GM19372 (cell line): ENCODE measurements at regions not wholly inside any gene's neighbourhood (a gene's known extent, or its start where the extent isn't known, plus 50 kb on each side); places are given as distances from the start of the nearest gene placed in this dataset.

ENCODE experiments used
- ATAC-seq: cut with Tn5 transposase; IDR thresholded peaks from one replicate; pipeline ENCODE4 v1.9.1; 2021; ENCODE audit warnings: mild to moderate bottlenecking, low read depth, moderate library complexity; ENCODE audit not compliant: unreplicated experiment

DNA sequence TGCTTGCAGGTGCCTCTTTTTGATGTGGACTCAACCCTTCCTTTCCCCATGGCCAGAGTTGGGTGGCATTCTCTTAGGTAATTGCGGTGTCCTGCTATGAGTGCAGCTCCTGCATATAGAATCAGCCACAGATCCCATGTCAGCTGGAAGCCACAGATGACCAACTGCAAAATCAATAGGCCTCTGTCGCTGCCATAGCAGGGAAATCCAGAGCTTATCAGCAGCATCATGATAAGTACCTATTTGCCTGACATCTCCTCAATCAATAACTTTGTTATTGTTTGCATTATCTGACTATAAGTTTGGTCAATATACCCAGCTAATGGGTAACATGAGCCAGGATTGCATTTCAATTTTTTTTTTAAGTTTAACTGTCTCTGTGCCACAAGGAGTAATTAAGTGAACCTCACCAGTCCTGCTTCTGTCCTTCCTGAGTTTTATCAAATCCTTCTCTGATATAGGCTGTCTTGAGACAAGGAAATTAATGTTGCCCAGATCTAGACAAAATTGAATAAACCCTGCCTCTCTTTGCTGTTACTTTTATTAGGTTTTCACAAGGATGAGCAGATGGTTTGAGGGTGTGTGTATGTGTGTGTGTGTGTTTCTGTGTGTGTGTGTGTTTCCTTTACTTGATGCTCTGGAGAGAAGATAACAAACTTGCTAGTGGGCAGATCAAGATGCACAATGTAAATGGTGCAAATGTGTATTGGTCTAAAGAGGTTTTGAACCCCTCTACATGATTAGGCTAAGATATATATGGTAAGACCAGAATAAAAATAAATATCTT, 59.6 kb upstream of the CREB1 start:
- ATAC-seq: no peak

- no peak for ATAC-seq
Observed at GRCh38 chr2:207471261-207471660, 58.5 kb upstream of the CREB1 start.

DNA sequence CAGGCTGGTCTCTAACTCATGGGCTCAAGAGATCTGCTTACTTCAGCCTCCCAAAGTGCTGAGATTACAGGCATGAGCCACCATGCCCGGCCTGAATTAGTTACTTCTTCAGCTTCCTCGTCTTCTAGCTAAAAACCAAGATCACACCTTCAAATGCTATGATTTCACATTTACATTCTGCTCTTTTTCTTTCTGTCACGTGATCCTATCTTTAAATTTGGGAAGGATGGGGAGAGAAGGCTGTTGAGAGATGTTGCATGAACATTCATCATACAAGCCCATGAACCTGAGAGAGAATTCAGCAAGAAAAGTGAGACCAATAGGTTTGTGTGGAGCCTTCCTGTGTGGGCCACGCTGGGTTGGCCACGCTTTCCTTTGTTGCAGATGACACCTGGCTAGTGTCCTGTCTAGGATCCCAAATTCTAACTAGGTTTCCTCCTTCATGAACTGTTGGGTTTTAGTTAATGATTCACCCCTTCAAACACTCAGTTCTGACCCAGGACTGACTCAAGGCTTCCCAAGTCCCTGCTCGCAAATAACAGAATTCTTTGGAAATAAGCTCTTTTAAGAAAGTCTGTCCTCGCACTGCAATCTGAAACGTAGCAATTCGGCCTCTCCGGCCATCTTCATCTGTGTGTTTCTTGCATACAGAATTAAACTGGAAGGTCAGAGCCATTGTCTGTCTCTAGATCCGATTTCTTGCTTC, 57.3 kb upstream of the CREB1 start:
- no peak for ATAC-seq

- no peak for ATAC-seq
Observed at GRCh38 chr2:207473049-207473930, 56.5 kb upstream of the CREB1 start.

DNA sequence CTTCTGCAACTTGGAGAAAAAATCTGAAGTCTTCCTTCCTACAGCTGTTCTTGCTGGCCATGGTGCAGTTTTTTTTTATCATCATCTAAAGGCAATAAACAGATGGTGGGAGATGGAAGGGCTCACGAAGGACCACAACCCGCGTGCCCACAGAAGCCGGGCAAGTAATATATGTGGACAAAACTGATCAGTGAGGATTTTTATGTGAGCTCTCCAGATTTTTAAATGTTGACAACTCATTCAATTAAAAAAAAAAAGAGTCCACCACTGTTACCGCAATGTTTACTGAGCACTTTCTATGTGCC, 55.9 kb upstream of the CREB1 start:
- ATAC-seq: no peak

GRCh38 chr2:207474863-207475485, 54.8 kb upstream of the CREB1 start:
- ATAC-seq: no peak

DNA sequence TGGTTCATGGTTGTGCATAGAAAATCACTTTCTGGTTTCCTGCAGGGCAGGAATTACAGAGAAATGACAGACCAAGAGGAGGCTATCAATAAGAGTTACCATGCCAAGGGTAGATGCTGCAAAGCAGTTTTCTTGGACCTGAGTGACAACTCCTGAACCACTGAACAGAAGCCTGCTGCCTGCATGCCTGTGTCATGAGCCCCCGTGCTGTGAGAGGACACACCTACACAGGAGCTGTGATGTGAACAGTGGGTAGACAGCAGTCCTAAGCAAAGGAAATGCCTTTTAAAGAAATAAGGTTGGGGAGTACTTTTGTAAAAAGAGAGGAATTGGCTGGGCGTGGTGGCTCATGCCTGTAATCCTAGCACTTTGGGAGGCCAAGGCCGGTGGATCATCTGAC, 54.2 kb upstream of the CREB1 start:
- no peak for ATAC-seq

DNA sequence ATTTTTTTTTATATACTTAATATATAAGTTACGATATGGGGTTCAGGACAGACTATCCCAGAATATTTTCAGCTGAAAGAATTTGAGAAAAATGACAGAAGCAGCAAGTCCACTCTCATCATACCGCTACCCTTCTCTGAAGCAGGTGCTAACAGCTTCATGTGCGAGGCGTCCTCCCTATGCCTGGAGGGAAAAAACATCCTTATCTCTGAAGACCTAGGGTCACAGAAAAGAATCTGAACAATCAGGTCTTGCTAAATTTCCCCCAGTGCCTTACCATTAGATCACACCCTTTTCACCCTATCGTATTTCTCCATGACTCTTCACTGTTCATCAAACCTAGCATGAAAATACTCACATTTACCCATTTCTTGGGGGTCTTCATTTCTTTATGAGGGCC, 51.9 kb upstream of the CREB1 start:
- ATAC-seq: no peak

GRCh38 chr2:207478572-207478971, 51.2 kb upstream of the CREB1 start:
- no peak for ATAC-seq

GRCh38 chr2:207479198-207479785, 50.5 kb upstream of the CREB1 start:
- no peak for ATAC-seq
